CD1c-positive myeloid dendritic cell (primary cell): ENCODE measurements at regions not wholly inside any gene's neighbourhood (a gene's known extent, or its start where the extent isn't known, plus 50 kb on each side); places are given as distances from the start of the nearest gene placed in this dataset.
"Not testable (repeated sequence)": the region's sequence is repeated elsewhere in the genome, so short reads cannot be mapped to it uniquely, and the experiment has no call there.

ENCODE experiments used
- DNase-seq: peaks from one replicate; pipeline ENCODE4 v3.0.0-alpha.2; 2016; ENCODE audit errors: extremely low spot score

- DNase-seq = no peak
Measured at GRCh38 chr1:30569384-30569783, 154.0 kb downstream of the MATN1 start.

DNA sequence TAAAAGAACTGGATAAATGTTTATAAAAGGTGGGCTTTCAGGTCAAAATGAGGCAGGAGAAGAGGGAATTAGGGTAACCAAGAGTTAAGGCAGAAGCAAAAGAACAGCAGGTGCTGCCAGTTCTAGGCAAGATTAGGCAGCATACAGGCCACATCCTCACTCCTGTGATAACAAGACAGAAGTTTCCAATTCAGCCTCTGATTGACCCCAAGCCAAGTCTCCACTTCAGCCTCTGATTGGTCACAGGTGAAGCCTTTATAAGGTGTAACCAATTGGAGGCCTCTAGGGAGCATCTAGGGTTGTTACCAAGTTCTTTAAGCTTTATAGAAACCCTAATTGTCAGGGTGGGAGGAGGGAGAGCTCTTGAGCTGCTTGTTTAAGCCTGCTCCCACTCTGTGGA lies 160.8 kb downstream of the MATN1 start:
- no peak for DNase-seq

DNA sequence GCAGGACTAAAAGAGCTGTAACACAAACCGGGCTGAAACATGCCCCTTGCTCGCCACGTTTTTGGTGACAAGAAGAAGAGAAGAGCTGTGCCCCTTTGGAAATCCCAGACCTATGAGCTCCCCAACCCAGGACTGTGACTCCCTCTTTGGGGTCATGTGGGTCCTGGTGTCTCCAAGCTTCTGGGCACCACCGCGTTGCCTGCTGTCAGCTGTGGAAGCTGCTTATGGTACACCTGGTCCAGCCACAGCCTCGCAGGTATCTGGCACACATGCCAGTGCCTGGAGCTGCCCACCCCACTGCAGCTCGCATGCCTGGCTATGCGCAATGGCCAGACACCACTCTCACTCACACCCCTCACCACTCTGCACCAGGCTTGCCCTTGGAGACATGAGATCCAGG lies 171.8 kb downstream of the MATN1 start:
- no peak for DNase-seq

GRCh38 chr1:30550365-30551220 lies 172.8 kb downstream of the MATN1 start:
- DNase-seq = no peak

GRCh38 chr1:30549872-30550271 lies 173.5 kb downstream of the MATN1 start:
- DNase-seq = not testable (repeated sequence)

DNA sequence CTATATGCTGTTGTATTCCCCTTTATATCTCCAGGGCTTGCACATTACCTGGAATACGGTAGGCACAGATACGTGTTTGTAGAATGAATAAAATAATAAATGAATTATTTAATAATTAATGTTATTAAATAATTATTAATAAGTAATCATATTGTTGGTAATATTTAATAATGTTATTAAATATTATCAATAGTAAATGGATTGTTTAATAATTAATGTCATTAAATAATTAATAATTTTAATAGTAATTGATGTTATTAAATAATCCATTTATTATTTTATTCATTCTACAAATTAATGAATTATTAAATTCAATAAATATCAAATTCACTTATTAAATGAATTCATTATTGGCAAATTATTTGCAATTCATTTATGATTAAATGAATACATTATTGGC lies 175.1 kb downstream of the MATN1 start:
- DNase-seq = no peak

- not testable (repeated sequence) for DNase-seq
Measured at GRCh38 chr1:30547326-30547725, 176.1 kb downstream of the MATN1 start.

DNA sequence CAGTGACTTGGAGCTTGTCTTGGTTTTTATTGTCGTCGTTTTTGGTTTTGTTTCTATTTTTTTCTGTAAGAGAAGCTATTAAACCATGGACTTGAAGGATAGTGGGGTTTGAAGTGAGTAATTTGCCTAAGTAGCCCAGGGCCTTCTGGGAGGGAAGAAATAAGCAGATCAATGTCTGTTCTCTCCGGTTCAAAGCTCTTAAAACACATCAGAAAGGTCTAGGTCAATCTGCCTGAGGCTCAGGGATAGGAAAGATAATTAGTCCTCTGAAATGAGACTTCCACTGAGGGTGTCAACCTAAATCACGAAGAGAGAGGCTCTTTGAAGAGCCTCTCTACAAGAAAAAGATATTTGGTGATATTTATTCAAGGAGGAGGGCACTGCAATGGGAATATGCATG lies 178.0 kb downstream of the MATN1 start:
- DNase-seq = no peak

DNA sequence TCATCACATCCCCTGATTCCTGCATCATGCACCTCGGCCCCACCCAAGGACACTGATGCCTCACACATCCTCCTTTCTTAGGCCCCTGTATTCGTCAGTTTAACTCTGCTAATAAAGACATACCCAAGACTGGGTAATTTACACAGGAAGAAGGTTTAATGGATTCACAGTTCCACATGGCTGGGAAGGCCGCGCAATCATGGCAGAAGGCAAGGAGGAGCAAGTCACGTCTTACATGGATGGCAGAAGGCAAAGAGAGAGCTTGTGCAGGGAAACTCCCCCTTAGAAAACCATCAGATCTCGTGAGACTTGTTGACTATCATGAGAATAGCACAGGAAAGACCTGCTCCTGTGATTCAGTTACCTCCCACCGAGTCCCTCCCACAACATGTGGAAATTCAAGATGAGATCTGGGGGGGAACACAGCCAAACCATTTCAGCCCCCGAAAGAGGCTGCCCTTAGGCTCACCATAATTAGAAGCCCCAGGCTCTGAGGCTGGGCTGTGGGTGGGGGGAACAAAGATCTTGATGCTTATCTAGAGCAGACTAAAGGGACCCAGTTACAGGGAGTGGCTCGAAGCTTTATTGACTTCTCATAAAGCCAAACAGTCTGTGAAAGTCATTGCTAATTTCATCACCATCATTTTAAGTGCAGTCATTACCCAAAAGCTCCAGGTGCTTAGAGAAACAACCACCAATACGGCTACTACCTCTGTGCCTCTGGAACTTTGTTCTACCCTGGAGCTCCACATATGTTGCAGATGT lies 181.5 kb downstream of the MATN1 start:
- no peak for DNase-seq

DNA sequence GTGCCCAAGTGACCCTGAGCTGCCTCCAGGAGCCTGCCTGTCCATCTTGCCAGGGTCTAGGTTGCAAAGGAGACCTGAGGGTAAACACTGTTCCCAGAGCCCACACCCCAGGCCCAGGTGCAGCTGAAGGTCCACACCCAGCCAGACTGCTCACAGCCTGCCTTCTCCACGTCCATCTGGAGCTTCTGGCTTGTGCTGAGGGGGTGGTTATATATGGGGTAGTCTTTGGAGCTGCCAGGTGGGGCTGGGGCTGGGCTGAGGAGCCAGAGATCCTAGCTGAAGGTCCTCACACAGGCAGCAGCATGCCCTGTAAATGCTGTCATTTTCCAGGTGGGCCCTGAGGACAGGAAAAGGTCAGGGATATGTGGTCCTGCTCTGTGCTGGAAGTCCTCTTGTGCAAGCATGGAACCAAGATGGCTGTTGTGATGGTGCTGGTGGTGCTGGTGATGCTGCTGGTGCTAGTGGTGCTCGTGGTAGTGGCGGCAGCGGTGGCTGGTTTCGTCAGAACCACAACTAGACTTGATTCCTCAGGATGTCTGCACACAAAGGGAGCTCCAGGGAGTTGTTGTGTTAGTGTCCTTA lies 182.7 kb downstream of the MATN1 start:
- DNase-seq = no peak

GRCh38 chr1:30539884-30540283 lies 183.5 kb downstream of the MATN1 start:
- no peak for DNase-seq

DNA sequence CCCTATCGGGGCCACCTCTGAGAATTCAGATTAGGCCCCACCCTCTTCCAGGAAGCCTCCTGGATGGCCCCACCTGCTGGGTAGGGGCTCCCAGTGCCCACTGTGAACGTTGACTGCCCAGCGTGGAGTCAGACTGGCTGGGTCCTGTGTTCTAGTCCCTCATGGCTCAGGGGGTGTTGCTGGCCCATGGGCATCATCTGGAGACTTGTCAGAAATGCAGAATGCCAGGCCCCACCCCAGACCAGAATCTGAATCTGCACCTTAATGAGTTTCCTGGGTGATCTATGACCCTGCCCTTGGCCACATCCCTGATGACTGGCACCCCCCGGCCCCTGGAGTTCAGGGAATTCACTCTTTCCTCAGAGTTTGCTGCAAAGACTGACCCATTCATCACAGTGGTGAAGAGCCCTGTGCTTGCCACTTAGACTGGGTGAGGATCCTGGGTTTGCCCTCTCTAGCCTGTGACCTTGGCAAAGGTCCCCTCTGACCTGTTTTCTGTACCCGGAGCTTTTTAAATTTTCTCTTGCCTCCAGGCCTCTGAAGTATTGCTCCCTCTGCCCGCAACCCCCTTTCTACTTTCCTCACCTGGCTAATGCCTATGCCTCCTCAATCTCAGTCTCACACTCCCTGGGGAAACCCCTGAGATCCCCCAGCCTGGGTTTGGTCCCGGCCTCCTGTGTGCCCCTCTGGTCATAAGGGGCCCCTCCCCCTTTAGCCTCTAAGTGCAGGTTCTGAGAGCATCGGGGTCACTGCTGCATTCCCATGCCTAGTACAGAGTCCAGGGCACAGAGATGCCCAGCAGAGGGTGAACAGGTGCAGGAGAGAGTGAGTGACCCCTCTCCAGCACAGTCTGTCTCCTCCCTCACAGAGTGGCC lies 184.2 kb downstream of the MATN1 start:
- no peak for DNase-seq

GRCh38 chr1:30538226-30538992 lies 185.0 kb downstream of the MATN1 start:
- no peak for DNase-seq

- DNase-seq = no peak
Measured at GRCh38 chr1:30537279-30537678, 186.1 kb downstream of the MATN1 start.

DNA sequence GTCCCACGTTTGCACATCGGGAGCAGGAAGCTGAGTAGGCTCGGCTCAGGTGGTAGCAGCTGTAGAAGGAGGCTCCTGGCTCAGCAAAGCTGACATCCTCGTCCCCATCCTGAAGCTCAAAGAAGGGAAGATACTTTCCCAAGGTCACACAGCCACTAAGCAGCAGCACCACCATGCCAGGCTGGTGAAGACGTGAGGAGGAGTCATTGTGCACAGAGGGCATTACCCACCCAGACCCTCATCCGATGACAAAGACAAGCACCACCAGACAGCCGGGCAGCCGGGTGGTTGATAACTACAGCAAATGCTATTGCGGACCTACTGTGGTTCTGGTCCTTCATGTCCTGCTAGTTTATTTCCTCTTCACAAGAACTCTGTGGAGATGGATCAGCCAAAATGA lies 186.9 kb downstream of the MATN1 start:
- no peak for DNase-seq

- DNase-seq = no peak
Measured at GRCh38 chr1:30535595-30536325, 187.6 kb downstream of the MATN1 start.

GRCh38 chr1:30534551-30534940 lies 188.8 kb downstream of the MATN1 start:
- no peak for DNase-seq

GRCh38 chr1:30533796-30534550 lies 189.4 kb downstream of the MATN1 start:
- DNase-seq = no peak

DNA sequence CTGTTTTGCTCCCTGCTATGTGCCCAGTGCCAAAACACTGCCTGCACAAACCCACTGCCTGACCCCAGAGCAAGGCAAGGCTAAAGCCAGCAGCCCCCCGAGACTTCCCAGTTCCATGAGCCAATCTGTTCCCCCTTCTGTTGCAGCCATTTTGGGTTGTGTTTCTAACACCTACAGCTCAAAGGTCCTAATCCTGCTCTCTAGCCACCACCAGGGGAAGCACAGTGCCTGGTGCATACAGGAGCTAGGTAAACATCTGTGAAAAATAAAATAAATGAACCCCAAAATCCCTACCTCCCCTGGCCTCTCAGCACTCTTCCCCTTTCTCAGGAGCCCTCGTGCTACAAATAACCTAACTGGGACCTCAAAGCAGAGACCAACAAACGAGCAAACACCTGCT lies 190.2 kb downstream of the MATN1 start:
- no peak for DNase-seq

- DNase-seq = no peak
Measured at GRCh38 chr1:30532621-30533020, 190.8 kb downstream of the MATN1 start.
